Kidney capillary endothelial cell (primary cell): ENCODE measurements at regions not wholly inside any gene's neighbourhood (a gene's known extent, or its start where the extent isn't known, plus 50 kb on each side); places are given as distances from the start of the nearest gene placed in this dataset.

Experiments used
- DNase-seq: peaks from one replicate; pipeline ENCODE4 v3.0.0-alpha.2; 2018; ENCODE audit warnings: low spot score

DNA sequence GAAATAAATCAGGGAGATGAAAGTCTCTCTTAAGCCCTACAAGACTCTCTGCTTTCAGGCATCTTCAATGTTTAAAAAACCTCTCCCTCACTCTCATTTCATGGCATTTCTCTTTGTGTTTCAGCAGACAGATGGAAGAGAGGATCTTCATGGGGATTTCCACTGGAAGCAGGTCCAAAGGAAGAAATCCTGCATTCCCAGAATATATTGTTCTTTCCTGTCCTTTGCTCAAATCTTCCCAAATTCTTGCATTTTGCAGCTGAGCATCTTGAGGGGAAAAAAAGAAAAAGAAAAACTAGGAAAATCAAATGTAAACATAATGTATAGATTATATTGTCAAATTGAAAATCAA lies 382.2 kb downstream of the ENC1 start:
- no peak for DNase-seq

DNA sequence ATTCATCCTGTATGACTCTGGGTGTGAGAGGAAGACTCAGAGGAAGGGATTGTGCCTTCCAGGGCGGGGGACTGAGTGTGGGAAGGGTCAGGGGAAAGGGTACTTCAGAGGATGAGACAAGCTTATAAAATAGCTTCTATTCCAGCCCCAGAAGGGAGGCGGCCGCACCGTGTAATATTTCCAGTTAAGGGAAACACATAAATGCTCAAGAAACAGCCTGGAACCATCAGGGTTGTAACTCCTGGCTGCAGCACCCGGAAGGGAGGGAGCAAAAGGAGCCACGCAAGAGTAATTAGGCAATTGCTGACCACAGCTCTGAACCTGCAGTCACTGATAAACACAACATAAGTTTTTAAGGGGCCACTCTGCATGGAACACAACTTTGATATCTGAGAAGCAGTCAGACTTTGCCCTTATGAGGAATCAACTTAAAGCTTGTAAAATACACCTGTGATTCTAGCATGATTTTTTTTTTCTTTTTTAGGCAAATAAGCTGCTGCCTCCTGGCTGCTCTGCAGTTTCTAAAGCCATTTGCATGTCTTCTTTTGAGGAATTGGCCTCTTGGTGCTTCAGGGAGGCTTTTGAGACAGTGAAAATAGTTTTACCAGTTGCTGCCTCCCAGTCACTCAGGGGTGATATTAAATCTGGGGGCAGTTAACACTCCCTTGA lies 382.7 kb downstream of the ENC1 start:
- DNase-seq = no peak

DNA sequence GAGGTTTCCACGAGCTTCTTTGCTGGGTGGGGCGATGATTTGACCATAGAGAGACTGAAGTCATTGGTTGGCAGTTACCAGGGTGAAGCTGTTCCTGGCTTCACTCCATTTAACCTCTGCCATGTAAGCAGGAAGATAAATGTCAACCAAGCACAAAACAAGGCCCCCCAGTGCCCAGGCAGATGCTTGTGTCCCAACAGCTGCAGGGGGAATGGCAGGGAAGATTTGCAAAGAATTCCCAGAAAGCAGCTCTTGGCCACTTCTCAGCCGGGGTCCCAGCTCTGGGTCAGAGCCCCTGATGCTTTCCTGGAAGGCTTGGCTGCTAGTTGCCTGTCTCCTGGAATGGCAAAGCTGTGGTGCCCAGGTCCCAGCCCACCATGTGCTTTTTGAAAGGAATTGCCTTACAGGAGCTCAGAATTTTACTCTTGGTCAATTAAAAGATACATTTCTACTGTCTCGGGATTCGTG lies 383.4 kb downstream of the ENC1 start:
- no peak for DNase-seq

DNA sequence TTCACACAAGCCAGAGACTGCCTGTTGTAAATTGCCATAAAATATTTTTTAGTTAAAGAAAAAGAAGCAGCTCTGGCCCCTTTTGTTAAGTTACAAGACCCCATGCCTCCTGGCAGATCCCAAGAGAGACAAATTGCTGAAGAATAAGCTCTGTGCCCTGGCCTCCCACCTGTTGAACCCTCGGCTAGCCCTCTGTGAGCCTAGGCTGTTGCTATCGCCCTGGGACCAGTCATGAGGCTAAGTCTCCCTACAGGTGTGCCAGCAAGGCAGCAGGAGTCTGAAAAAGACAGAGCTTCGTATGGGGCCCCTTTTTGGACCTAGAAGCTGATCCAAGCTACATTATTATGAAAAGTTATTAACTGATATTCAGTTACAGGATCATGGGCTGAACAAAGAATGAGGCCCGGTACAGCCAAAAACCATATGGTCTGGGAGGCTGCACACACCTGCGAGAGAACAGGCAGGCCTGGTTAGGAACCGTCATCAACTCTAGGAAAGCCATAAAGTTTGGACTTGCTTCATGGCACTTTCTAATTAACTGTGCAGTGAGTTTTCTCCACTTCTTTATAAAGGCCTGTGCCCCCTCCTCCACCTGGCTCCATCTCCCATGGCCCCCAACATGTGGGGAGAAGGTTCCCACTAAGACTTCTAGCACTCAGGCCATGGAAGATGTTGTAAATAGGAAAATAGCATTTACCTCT lies 384.7 kb downstream of the ENC1 start:
- DNase-seq = no peak

DNA sequence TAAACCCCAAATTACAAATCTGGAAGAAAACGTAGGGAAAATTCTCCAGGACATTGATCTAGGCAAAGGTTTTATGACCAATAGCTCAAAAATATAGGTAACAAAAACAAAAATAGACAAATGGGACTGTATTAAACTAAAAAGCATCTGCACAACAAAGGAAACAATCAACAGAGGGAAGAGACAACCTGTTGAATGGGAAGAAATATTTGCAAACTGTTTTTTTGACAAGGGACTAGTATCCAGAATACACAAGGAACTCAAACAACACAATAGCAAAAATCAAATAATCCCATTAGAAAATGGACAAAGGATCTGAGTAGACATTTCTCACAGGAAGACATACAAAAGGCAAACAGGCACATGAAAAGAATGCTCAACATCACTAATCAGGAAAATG lies 386.3 kb downstream of the ENC1 start:
- no peak for DNase-seq

GRCh38 chr5:74252044-74252443 lies 388.5 kb downstream of the ENC1 start:
- no peak for DNase-seq

GRCh38 chr5:74251141-74252035 lies 389.1 kb downstream of the ENC1 start:
- DNase-seq = peak; percentile 93

- no peak for DNase-seq
Measured at GRCh38 chr5:74250304-74251102, 390.0 kb downstream of the ENC1 start.

GRCh38 chr5:74248576-74248975 lies 392.0 kb downstream of the ENC1 start:
- no peak for DNase-seq

DNA sequence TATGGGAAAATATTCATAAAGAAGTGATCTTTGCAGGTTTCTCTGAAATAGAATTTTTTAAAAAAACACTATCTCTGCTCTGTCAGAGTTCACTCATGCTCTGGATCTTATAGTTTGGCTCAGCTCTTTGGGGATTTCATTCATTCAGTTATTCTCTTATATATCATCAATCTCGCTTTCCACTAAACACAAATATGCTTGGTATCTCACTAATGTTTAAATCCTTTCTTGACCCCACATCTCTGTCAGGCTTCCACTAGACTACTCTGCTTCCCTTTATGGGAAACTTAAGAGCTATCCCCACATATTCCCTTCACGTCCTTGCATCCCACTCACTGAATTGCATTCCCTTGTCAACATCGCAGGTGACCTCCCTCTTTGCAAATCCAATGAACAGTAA lies 396.1 kb downstream of the ENC1 start:
- no peak for DNase-seq

DNA sequence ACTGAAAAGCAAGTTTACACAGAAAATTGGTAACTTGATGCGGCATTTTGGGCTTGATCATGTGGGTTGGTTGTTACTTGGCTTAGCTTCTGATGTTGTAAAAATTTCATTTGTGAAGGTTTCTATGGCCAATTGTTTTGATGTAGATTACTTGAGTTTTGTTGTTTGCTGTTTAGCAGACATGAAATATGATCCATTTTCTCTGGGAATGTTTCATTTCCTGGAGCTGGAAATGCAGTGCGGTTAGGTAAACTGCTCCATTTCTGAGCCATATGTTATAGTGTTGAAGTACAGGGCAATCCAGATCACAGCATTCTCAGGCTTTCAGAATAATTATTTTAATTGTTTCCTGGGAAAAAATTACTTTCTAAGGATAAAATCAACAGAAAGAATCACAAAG lies 396.9 kb downstream of the ENC1 start:
- no peak for DNase-seq

- no peak for DNase-seq
Measured at GRCh38 chr5:74242516-74242915, 398.0 kb downstream of the ENC1 start.

GRCh38 chr5:74241751-74242140 lies 398.8 kb downstream of the ENC1 start:
- no peak for DNase-seq

- DNase-seq = no peak
Measured at GRCh38 chr5:74240783-74241750, 399.5 kb downstream of the ENC1 start.

- DNase-seq = no peak
Measured at GRCh38 chr5:74239261-74239660, 401.3 kb downstream of the ENC1 start.

- DNase-seq = no peak
Measured at GRCh38 chr5:74237571-74238145, 402.9 kb downstream of the ENC1 start.

DNA sequence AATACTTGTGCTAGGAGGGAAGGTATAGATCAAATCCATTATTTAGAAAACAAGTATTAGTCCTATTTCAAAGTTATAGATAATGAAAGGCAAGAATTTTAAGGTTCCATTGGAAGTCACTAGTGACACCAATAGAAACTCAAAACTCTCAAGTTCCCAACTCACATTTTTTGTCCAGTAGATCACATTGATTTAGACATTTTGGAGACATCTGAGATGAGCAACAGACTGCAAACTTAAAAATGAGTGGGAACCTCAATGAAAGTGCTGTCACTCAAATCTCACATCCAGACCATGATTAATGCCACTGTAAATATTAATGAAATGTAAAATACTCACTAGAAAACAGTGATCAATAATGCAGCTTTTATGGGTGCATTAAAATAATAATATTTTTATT lies 405.0 kb downstream of the ENC1 start:
- DNase-seq = no peak

DNA sequence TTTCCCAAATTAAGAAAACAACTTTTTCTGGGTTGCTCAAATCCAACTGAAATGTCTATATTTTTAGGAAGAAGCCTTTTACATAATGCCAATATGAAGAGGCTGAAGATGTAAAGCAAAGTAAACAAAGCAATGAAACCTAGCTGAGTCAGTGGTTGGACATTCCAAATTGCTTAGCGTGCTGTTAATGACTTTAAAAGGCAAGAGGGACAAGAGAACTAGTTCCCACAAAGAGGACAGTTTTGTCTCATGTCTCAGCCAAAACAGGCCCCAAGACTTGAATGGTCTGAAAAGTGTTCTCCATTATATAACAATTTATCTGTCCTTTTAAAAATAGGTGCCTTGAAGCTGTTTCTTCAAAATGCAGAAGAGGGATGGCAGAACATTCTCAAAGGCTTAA lies 407.0 kb downstream of the ENC1 start:
- peak; percentile 49 for DNase-seq

- DNase-seq = no peak
Measured at GRCh38 chr5:74233091-74233490, 407.4 kb downstream of the ENC1 start.

GRCh38 chr5:74232276-74232675 lies 408.3 kb downstream of the ENC1 start:
- DNase-seq = no peak

DNA sequence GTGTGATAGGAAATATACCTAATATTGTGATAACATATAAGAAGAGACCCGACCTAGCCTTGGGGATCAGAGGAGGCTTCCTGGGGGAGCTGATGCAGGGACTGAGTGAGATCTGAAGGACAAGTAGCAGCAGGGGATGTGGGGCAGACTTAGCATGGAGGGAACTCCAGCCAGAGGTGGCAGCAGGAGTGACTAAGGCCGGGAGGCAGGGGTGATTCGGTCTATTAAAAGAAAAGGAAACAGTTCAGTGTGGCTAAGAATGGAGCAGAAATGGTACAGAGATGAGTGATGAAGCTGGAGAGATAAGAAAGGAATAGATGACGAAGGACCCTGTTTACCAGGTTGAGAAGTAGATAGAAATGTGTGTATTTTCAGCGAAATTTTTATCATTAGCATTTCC lies 408.8 kb downstream of the ENC1 start:
- no peak for DNase-seq
